RWPE2 (cell line): ENCODE measurements at regions not wholly inside any gene's neighbourhood (a gene's known extent, or its start where the extent isn't known, plus 50 kb on each side); places are given as distances from the start of the nearest gene placed in this dataset.

Source experiments
- ATAC-seq: fragments of 200-7000 bp; cut with Tn5 transposase; 3 replicates; pipeline ENCODE4 v1.9.1; 2021; ENCODE audit warnings: low read depth
- DNase-seq: peaks from one replicate; pipeline ENCODE4 v3.0.0-alpha.2; 2020; ENCODE audit warnings: low spot score
- H3K27ac ChIP-seq: fragments of 450-650 bp; 2 replicates; pipeline ENCODE4 v1.5.1; 2017; ENCODE audit warnings: mild to moderate bottlenecking; ENCODE audit not compliant: poor library complexity, severe bottlenecking
- H3K27me3 ChIP-seq: fragments of 250-450 bp; sonication (Bioruptor Pico); 2 replicates; pipeline ENCODE4 v1.5.1; 2021; ENCODE audit warnings: mild to moderate bottlenecking, moderate library complexity; ENCODE audit not compliant: insufficient read depth, poor library complexity, severe bottlenecking
- H3K36me3 ChIP-seq: fragments of 250-450 bp; sonication (Bioruptor Pico); 2 replicates; pipeline ENCODE4 v1.5.1; 2020; ENCODE audit warnings: low read depth, mild to moderate bottlenecking, moderate library complexity
- H3K4me1 ChIP-seq: fragments of 250-450 bp; sonication (Bioruptor Pico); 2 replicates; pipeline ENCODE4 v1.5.1; 2021; ENCODE audit warnings: mild to moderate bottlenecking, moderate library complexity; ENCODE audit not compliant: insufficient read depth, poor library complexity, severe bottlenecking
- H3K4me3 ChIP-seq: fragments of 250-450 bp; sonication (Bioruptor Pico); 2 replicates; pipeline ENCODE4 v1.5.1; 2021; ENCODE audit warnings: mild to moderate bottlenecking, moderate library complexity; ENCODE audit not compliant: severe bottlenecking
- H3K9me3 ChIP-seq: fragments of 250-450 bp; sonication (Bioruptor Pico); 2 replicates; pipeline ENCODE4 v1.5.1; 2021; ENCODE audit warnings: mild to moderate bottlenecking, moderate library complexity; ENCODE audit not compliant: severe bottlenecking
- TF ChIP-seq, protein P1 (sequence below): fragments of 450-650 bp; IDR thresholded peaks from one replicate; pipeline ENCODE4 v1.5.1; 2017; ENCODE audit warnings: mild to moderate bottlenecking, moderate library complexity; ENCODE audit not compliant: poor library complexity, severe bottlenecking

DNA sequence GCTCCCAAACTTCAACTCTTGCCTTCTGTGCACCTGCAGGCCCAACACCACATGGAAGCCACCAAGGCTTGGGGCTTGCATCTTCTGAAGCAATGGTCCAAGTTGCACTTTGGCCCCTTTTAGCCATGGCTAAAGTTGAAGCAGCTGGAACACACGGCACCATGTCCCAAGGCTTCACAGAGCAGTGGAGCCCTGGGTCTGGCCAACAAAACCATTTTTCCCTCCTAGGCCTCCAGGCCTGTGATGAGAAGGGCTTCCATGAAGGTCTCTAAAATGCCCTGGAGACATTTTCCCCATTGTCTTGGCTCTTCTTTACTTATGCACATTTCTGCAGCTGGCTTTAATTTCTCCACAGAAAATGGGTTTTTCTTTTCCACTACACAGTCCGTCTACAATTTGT lies 61.3 kb upstream of the CYSLTR1 start:
- H3K9me3 ChIP-seq: no peaks in the 10 kb centered on the region
- H3K4me1 ChIP-seq: no peaks in the 10 kb centered on the region
- no peak overlapping the region for H3K4me3 ChIP-seq
- H3K27ac ChIP-seq: no peak overlapping the region
- no peaks in the 10 kb centered on the region for H3K27me3 ChIP-seq
- no peaks in the 10 kb centered on the region for H3K36me3 ChIP-seq
- DNase-seq (no peak), ATAC-seq (no peak)
- TF ChIP-seq, protein P1, sequence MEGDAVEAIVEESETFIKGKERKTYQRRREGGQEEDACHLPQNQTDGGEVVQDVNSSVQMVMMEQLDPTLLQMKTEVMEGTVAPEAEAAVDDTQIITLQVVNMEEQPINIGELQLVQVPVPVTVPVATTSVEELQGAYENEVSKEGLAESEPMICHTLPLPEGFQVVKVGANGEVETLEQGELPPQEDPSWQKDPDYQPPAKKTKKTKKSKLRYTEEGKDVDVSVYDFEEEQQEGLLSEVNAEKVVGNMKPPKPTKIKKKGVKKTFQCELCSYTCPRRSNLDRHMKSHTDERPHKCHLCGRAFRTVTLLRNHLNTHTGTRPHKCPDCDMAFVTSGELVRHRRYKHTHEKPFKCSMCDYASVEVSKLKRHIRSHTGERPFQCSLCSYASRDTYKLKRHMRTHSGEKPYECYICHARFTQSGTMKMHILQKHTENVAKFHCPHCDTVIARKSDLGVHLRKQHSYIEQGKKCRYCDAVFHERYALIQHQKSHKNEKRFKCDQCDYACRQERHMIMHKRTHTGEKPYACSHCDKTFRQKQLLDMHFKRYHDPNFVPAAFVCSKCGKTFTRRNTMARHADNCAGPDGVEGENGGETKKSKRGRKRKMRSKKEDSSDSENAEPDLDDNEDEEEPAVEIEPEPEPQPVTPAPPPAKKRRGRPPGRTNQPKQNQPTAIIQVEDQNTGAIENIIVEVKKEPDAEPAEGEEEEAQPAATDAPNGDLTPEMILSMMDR: no peak

DNA sequence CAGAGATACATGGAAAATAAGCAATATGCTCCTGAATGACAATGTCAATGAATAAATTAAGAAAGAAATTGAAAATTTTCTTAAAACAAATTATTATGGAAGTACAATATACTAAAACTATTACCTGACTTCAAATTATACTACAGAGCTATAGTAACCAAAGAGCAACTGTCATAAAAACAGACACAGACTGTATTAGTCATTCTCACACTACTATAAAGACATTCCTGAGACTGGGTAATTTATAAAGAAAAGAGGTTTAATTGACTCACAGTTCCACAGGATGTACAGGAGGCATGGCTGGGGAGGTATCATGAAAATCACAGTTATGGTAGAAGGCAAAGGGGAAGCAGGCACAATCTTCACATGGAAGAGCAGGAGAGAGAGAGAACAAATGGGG lies 60.0 kb upstream of the CYSLTR1 start:
- Histone ChIP-seq H3K27me3 (no peaks in the 10 kb centered on the region), H3K36me3 (no peaks in the 10 kb centered on the region), H3K4me3 (no peak overlapping the region), H3K27ac (no peak overlapping the region), H3K4me1 (no peaks in the 10 kb centered on the region), H3K9me3 (no peaks in the 10 kb centered on the region)
- no peak for ATAC-seq
- TF ChIP-seq, protein P1: no peak
- no peak for DNase-seq

DNA sequence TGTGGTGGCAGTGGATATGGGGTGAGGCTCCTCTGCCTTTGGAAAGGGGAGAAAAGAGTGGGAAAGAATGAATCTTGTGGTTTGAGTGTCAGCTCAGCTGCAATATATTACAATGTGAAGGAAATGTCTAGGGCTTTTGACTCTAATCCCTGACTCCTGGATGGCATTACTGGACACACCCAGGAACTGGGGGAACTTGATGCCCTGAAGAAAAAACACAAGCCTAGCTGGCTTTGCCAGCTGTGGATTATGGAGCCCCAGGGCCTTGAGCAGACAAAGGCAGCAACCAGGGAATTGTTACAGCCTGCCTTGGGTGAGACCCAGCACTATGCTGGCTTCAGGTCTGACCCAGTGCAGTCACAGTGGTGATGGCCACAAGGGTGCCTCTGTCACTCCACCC lies 57.1 kb upstream of the CYSLTR1 start:
- Histone ChIP-seq H3K27me3 (no peaks in the 10 kb centered on the region), H3K9me3 (no peaks in the 10 kb centered on the region), H3K4me3 (no peak overlapping the region), H3K36me3 (no peaks in the 10 kb centered on the region), H3K4me1 (no peaks in the 10 kb centered on the region), H3K27ac (no peak overlapping the region)
- DNase-seq (no peak), ATAC-seq (no peak)
- TF ChIP-seq, protein P1: no peak

- H3K4me3 ChIP-seq: no peak overlapping the region
- TF ChIP-seq, protein P1: no peak
- ATAC-seq (no peak), DNase-seq (no peak)
- no peak overlapping the region for H3K27ac ChIP-seq
- no peaks in the 10 kb centered on the region for H3K4me1 ChIP-seq
- H3K27me3 ChIP-seq: no peaks in the 10 kb centered on the region
- no peaks in the 10 kb centered on the region for H3K36me3 ChIP-seq
- H3K9me3 ChIP-seq: no peaks in the 10 kb centered on the region
Observed at GRCh38 chrX:78383594-78383993, 56.2 kb upstream of the CYSLTR1 start.

- no peak overlapping the region for H3K27ac ChIP-seq
- DNase-seq (no peak), ATAC-seq (no peak)
- TF ChIP-seq, protein P1: no peak
- H3K27me3 ChIP-seq: no peaks in the 10 kb centered on the region
- no peak overlapping the region for H3K4me3 ChIP-seq
- H3K9me3 ChIP-seq: no peaks in the 10 kb centered on the region
- no peaks in the 10 kb centered on the region for H3K4me1 ChIP-seq
- H3K36me3 ChIP-seq: no peaks in the 10 kb centered on the region
Observed at GRCh38 chrX:78378476-78379115, 51.2 kb upstream of the CYSLTR1 start.
